Vagina (tissue), 2 donors: ENCODE measurements at regions not wholly inside any gene's neighbourhood (a gene's known extent, or its start where the extent isn't known, plus 50 kb on each side); places are given as distances from the start of the nearest gene placed in this dataset.

Experiments
- CTCF ChIP-seq, 3 experiments: fragments of 450-650 bp in 2 of 3; fragments of 200-600 bp in 1 of 3; sonication (generic) in 1 of 3; IDR thresholded peaks; one replicate each; pipeline ENCODE4 v1.5.1; 2017 to 2019; ENCODE audit warnings: antibody characterized with exemption in 3 of 3, mild to moderate bottlenecking in 2 of 3, moderate library complexity in 2 of 3
- POLR2A ChIP-seq, 2 donors: fragments of 450-650 bp; IDR thresholded peaks; one replicate each; pipeline ENCODE4 v1.6.1; 2017; ENCODE audit warnings: antibody characterized with exemption in 2 of 2, mild to moderate bottlenecking in 2 of 2, moderate library complexity in 2 of 2

GRCh38 chr6:12414096-12414675, 124.0 kb downstream of the EDN1 start:
- no peak for TF ChIP-seq CTCF (IDR thresholded peaks at IDR 0.05)
- TF ChIP-seq POLR2A (IDR thresholded peaks at IDR 0.05): no peak
